EH (cell line): ENCODE measurements at regions not wholly inside any gene's neighbourhood (a gene's known extent, or its start where the extent isn't known, plus 50 kb on each side); places are given as distances from the start of the nearest gene placed in this dataset.

Source experiments
- DNase-seq: peaks from one replicate; pipeline ENCODE4 v3.0.0-alpha.2; 2015; ENCODE audit warnings: low read depth

DNA sequence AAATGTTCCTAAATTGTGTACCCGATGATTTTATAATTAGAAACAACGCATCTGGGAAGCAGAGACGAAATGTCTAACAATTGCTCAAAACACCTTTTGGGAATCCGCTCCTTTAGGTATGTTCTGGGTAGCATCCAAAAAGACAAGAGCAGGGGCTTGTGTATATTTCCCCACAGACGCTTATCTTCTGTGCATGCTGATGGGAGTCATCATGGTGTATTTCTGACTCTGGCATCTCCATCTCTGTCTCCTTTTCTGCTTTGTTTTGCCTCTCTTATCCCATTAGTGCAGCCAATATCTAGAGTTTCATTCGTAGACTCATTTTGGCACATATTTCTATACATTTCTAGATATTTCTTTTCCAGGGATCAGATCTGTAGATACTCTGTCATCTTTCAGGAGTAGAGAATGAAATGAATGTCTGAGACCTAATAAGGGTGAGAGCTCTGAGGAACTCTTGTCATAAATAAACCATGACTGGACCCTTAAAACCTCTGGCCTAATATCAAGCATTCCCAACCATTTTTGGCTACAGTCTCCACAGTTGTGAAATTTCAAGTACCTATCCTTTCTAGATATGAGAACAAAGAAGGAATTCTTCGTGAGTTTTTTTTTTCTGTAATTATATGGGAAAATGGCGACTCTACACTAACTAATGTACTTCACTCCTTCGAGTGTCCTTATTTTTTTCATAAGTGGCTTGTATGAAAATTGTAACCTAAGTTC, 508.2 kb downstream of the ACTL7B start:
- peak; percentile 6 for DNase-seq

DNA sequence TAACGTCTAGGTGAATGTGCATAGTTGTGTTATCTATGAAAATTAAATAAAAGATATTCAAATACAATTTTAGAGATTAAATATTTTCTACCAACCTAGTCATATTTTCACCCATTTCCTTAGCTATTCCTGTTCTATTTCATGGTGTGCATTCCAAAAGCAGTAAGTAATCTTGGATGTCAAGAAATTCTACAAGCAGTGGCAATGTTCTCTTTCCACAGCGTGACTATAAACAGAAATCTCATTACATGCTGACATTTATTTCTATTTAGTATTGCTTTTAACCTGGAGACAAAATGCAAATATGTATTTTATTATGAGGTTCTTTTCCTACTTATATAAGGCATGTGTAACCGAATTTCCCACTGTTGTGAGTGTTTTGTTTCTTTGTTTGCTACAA, 510.0 kb downstream of the ACTL7B start:
- DNase-seq = no peak

DNA sequence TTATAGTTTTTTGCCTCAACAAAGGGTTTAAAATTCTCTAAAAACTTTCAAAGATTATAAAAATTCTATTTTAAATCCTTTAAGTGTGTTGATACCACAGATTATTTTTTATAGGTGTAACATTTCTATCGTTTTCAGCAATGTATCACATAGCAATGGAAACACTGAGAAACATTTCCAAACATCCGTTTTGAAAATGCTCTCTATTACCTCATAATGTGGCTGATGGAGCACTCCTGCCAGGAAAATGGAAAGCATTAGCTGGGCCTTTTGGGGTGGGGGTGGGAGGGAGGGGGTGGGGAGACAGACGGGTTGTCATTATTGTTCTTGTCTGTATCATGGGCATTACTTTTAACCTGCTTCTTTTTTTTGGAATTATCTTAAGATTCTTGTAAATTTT, 516.5 kb downstream of the ACTL7B start:
- DNase-seq = no peak

DNA sequence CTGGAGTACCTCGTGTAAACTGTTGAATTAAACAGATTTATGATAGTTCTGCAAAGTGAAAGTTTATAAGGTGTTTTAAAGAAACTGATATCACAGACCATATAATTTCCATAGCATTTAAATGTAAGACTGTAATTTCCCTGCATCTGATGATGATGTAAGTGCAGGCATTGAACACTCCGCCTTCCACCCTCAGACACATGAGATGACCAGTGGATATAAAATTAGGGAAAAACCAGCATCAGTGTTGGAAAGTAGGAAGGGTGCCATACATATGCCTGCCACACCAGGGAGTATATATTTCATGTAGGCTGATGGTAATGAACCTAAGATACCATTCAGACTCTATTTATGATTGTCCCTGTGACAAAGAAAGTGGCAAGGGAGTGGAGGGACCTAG, 519.2 kb downstream of the ACTL7B start:
- no peak for DNase-seq

DNA sequence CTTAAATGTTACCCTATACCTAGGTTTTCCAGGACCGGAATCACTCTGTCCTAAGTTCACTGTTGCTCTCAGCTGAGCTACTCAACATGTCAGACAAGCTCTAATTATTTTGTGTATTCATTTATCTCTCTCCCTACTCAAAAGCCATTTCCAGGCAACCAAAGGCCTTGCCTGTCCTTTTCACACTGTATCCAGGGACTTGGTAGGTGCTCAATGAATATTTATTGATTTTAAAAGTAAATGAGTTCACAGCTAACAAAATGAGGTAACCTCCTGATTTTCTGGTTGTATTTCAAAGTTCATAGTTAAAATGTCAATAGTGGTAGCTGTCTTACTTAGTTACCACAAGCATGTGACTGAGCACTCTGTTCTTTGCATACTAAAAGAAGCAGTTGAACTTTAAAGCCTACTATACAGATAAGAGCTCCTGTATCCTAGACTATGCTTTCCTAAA, 522.2 kb downstream of the ACTL7B start:
- no peak for DNase-seq

DNA sequence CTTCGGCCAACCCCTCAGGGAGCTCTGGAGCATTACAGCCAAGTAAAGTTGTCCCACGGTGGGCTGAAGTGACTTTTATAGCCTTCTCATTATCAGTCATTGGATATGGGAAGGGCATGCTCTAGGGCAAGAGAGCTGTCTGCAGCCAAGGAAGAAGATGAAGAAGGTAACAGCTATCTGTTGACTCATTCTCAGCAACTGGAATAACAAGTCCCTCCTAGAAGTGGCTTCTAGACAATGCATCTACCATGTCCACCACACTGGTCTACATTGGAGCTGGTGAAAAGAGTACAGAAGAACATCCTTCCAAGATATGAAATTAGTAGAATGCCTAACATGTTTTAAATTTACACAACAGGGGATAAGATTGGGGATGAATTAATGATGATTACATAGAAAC, 524.2 kb downstream of the ACTL7B start:
- no peak for DNase-seq

DNA sequence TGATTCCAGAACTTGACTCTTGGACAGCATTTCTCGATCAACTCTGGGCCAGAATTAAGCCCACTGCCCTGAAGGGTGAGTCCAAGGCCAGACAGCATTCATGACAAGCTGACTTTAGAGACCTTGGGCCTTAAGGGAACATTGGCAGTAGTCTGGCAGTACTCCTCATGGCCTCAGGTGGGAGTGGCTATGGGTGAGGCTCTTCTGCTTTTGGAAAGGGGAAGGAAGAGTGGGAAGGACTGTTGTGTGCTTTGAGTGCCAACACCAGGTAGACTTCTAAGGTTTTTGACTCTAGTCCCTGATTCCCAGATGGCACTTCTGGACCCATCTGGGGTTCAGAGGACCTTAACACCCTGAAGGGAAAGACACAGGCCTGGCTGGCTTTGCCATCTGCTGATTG, 530.4 kb downstream of the ACTL7B start:
- DNase-seq = no peak

DNA sequence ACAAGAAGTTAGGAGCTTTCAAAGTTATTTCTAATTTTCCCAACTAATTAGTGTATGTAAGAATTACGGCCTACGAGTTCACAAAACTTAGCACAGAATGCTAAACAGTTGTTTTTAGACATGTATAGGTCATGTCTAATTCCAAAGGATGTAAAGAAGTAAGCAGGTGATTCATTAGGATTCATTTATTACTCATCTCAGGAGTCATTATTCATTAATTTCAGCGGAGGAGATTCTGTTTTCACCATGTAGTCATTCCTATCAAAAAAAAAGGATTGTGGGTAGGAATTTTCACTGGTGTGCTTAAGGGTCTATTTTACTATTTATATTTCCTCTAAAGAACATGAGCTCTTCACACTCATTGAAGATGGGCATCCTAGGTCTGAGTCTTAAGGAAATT, 532.2 kb downstream of the ACTL7B start:
- no peak for DNase-seq

DNA sequence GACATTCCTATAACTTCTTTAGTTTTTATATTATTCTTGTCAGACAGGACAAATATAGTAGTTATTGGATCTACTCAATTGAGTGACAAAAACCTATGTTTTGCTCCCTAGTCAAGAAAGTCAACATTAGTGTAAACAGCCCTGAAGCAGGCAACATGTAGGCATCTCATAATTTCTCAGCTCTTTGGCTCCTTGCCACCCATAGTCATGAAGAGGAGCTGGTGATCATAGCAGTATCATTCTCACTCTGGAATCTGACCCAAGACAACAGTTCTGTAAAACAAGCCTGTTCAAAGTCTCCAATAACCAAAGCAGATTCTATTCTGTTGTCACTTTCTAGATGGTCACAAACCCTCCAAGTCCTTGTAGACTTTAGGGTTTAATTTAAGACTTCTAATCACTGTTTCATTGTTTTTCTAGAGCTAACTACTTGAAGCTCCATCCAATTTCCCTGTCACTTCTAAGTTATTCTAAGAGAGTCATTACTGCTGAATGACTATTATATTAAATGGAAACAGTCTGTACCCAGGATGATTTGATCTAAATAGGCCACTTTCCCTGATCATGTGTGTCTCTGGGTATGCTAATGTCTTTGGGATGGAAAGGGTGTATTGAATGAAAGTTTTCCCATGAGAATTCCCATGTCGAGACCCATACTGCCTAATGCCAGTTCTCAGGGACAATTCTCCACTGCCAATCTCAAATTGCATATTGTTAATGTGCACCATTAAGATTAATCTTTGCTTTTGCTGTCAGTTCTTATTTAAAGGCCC, 533.3 kb downstream of the ACTL7B start:
- DNase-seq = peak; percentile 13

DNA sequence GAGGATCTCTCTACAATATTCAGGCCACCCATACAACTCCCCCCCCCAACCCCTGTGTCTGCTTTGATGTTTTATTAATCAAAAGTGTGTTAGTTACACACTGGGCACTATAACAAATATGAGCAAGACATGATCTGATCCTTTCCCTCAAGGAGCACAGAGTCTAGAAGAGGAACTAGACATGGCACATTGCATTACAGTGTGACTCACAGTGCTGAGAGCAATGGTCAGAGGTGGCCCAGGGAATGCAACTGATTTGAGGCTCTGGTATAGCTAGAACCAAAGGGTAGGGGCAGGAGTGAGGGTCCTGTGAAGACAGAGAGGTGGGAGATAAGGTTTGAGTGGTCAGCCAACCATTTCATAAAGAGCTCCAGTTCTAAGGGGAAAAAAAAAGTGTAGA, 539.2 kb downstream of the ACTL7B start:
- DNase-seq = peak; percentile 22

DNA sequence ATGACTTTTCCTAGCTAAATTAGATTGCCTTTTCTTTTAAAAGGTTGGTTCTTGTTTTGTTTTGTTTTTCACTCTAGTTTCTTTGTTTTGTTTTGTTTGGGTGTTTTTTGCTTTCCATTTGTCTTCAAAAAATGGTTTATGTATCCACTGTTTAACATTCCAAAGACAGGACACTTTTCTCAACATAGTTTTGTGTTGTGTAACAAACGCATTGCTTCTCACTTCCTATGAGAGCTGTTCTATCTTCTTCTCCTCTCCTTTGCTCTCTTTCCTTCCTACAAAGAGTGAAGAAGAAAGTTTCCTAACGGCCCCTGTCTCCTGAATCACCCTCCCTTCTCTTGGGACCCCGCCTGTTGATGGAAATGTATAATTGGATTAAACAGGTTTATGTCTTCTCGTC, 539.7 kb downstream of the ACTL7B start:
- no peak for DNase-seq

DNA sequence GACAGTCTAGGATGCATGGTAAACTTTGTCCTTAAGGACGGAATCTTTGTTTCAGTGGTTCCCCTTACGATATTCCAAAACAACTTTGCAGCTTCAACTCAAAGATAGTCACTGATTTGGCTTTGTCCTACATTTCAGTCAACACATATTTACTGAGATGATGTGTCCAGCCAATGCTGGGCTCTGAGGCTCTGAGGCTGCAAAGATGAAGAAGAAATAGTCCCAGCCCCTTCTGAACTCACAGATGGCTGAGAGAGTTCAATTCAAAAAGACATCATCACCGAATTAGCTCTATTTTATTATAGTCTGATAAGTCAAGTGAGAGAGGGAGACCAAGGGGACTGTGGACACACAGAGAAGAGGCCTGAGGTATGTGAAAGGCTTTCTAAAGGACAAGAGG, 544.0 kb downstream of the ACTL7B start:
- no peak for DNase-seq

DNA sequence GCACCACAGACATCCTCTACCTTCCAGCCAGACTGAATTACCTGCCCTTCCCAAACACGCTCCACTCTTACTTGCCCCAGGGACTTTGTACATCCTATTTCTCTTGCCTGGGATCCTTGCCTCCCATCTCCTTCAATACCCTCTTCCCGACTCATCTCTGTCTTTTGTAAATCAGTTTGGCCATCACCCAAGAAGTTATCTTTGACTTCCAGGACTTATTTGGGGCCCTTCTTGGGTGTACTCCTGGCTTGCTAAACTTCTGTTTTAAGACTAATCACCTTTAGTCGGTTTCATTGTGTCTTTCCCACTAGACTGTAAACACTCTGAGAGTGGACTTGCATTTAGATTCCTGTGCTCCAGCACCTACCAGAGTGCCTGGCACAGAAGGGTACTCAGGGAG, 545.6 kb downstream of the ACTL7B start:
- no peak for DNase-seq

DNA sequence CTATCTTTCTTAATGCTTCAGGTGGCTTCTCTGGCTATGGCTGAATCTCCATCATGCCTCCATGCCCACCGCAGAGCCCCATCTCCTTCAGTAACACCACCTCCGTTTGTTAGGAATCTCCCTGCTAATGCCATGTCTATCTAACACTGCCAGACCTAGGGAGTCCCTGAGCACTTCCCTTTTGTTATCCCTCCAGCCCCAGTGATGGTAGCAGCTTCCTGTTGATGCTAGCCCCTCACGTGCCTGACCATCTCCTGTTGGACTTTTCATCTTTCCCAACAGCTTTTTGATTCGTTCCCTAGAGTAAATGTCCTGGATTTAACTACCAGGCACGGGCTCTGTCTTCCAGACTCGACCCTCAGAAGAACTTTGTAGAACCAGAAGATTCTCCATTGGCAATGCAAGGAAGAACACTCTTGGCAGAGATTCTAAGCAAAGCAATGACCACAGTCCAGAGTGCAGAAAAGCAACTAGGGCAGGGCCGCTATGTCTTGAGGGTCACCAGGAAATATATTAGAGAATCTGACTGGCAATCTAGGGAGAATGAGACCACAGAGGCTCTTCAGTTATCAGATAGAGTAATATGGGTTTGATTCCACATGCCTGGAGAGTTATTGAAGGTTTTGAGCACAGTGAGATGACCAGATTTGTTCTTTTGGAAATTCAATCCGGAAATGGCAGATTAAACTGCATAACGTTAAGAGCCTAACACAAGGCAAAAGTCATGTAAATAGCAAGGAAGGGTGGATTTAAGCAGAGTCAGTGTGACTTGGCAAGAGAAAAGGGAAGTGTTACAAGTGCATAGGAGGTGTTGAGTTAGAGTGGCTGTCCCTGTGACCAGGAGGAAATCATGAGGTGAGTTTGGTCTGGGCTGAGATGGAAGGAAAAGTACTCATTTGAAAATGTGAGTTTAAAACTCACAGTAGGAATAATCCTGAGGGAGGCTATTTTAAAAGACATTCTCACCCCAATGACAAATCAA, 555.2 kb downstream of the ACTL7B start:
- no peak for DNase-seq

DNA sequence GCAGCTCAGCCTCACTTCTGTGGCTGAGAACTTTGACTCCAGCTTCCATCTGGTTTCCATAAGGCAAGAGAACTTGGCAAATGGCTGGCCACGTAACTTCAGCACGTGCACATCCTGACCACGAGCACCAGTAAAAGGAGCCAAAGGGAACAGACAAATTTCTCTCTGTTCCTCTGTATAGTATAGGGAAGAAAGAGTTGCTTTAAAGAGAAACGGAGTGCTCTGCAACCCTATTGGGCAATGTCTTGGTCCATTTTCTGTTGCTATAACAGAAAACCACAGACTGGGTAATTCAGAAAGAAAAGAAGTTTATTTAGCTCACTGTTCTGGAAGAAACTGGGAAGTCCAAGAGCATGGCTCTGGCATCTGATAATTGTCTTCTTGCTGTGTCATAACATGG, 558.7 kb downstream of the ACTL7B start:
- peak; percentile 90 for DNase-seq

DNA sequence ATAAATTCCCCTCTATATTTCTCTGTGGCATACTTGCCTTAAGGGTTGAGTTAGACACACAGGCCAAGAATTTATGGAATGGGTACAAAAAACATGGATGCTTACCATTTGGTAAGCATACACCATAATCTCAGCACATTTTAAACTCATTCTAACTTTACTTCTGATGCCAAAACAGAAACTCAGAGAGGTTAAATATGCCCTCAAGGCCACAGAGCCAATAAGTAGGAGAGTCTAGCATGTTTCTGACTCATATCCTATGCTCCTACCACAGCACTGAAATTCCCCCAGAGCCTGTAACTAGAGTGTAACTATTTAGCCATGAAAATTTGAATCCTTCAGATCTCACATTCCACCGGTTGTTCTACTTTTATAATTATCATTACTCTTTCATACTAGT, 559.7 kb downstream of the ACTL7B start:
- peak; percentile 97 for DNase-seq

DNA sequence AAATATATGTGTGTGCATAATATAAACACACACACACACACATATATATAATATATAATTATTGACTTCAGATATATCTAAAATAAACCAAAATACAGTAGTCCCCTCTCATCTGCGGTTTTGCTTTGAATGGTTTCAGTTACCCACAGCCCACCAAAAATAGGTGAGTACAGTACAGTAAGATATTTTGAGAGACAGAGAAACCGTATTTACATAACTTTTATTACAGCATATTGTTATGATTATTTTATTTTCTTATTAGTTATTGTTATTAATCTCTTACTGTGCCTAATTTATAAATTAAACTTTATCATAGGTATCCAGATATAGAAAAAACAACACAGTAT, 564.2 kb downstream of the ACTL7B start:
- no peak for DNase-seq

DNA sequence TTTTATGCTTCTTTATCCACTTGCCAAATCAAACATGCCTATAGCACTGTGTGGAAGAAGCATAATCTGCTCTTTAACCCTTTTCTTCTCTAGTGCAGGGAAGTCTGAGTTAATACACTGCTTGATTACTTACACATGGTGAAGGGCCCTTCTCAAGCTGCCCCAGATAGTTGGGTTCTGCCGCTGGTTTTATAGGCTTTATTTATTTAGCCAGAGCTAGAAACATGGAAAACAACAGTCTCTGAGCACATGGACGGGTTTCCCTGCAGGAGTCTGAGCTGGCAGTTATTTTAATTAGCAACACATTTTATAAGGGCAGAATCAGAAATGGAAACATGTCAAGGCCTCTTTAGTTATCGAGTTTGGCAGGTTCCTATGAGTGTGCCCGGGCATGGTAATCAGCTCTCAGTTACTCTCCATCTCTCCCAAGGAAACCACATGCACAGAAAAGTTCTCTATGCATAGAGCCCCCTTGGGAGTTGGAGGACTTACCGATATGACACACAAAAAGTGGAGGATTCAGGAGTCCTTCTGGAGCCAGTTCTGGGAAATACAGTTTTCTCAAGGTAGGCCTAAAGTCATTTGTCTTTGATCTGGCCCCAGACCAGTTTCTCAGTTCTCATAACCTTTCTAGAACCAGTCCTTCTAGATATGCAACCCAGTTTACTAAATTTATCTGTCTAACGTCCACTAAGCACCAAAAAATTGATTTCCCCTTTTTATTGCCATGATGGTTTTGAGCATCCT, 564.8 kb downstream of the ACTL7B start:
- peak; percentile 88 for DNase-seq

DNA sequence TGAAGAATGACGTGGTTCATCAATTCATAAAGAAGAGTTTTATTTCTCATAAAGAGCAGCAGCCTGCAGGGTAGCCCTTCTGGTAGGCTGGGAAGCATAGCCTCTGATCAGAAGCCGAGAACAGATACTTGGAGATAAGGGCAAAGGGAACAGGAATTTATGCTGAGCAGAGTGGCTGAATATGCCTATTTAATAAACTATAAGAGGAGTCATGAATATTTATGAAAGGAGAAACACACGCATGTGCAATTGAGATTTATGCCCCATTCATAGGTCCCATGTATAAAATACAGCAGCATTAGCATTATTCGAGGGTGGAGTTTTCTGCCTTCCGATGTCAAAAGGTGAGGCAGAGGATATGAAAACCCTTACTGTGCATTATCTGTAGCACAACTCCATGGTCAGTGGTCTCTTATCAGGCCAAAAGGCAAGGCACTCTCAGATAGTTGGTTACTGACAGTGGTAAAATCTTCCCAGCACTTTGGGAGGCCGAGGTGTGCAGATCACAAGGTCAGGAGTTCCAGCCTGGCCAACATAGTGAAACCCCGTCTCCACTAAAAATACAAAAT, 569.1 kb downstream of the ACTL7B start:
- DNase-seq = no peak

DNA sequence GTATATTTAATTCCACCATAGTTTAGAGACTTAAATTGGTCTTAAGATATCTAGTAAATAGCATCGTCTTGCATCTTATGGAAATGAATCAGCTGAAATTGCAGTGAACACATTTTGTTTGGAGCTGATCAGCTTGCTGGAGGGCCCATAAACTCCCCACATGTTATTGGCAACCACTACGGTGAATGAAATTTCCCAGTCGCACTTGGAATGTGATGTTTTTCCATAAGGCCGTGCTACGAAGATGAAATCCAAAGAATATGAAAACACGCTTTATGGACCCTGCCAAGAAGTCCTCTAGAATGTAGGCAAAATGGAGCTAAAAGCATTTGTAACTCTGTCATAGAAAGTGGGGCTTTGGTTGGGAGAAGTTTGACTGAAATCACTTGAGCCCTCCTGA, 572.1 kb downstream of the ACTL7B start:
- no peak for DNase-seq

DNA sequence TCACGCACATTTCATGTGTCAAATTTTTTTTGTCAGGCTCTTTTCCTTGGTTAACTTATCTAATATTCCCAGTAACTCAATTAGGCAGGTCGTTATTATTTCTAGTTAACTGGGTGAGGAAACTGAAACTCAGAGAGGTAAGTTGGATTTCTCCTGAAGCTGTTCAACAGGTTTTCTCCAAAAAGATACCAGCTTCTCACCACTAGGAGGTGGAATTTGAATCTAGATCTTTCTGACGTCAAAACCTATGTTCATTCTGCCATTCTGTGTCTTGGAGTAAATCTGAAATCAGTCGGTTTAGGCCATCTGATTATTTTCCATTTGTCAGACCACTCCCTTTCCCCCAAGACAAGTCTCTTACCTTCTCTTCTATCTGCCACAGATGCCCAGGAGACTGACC, 572.9 kb downstream of the ACTL7B start:
- no peak for DNase-seq

DNA sequence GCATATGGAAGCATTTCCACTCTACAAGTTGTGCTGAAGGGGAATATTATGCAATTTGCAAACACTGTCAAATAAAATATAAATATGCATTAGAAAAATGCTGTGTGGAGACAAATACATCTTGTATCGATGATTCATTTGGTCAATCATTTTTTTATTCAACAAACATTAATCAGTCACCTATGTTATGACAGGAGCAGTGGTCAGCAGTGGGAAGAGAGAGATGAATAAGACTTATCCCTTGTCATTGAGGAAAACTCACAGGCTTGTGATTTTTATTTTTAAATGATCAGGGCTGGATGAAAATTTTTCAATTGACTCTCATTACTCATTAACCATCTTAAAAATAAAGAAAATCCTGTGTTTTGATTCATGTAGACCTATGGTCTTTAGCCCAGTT, 574.1 kb downstream of the ACTL7B start:
- DNase-seq = no peak
